HEK293 (cell line): ENCODE measurements at regions not wholly inside any gene's neighbourhood (a gene's known extent, or its start where the extent isn't known, plus 50 kb on each side); places are given as distances from the start of the nearest gene placed in this dataset.

Source experiments
- CTCF ChIA-PET: fragments of 350-600 bp; formaldehyde crosslinking; extraction: SDS; loops from one replicate; lab custom pipeline; 2021; ENCODE audit warnings: antibody characterized with exemption; lab: Yijun Ruan, JAX
- POLR2A ChIA-PET: fragments of 300-600 bp; formaldehyde crosslinking; extraction: SDS; loops from one replicate; lab custom pipeline; 2020; ENCODE audit warnings: antibody characterized with exemption, inconsistent platforms; lab: Yijun Ruan, JAX
- H3K27ac ChIP-seq: fragments of 200-500 bp; sonication (Bioruptor generic); 2 replicates; pipeline ENCODE4 v1.5.1; 2014; ENCODE audit warnings: low read depth, low read length, control low read depth, inconsistent platforms; ENCODE audit errors: extremely low read depth
- H3K36me3 ChIP-seq, 2 experiments: fragments of 200-500 bp in 1 of 2; sonication (Bioruptor generic) in 1 of 2; 1 replicate in 1 of 2; 2 replicates in 1 of 2; pipeline ENCODE4 v1.5.1; 2014 to 2017; ENCODE audit warnings: inconsistent platforms in 2 of 2, low read length in 2 of 2; ENCODE audit not compliant: control insufficient read depth in 2 of 2, insufficient read depth in 1 of 2
- H3K4me1 ChIP-seq: fragments of 200-500 bp; sonication (Bioruptor generic); 2 replicates; pipeline ENCODE4 v1.5.1; 2014; ENCODE audit warnings: mild to moderate bottlenecking, low read length, inconsistent platforms; ENCODE audit not compliant: control insufficient read depth, insufficient read depth
- H3K4me3 ChIP-seq: 2 replicates; pipeline ENCODE4 v1.5.1; 2011; ENCODE audit warnings: low read depth, mild to moderate bottlenecking, control low read depth, low read length, moderate library complexity
- H3K9me3 ChIP-seq: fragments of 200-500 bp; sonication (Bioruptor generic); 2 replicates; pipeline ENCODE4 v1.5.1; 2014; ENCODE audit warnings: low read depth, low read length, inconsistent platforms; ENCODE audit not compliant: control insufficient read depth, insufficient read depth
- ELK4 ChIP-seq: IDR thresholded peaks from 2 replicates; pipeline ENCODE4 v1.6.1; 2011; ENCODE audit warnings: mild to moderate bottlenecking, low read depth, low read length, borderline replicate concordance
- KLF10 ChIP-seq: fragments of 450-650 bp; IDR thresholded peaks from 2 replicates; pipeline ENCODE4 v1.5.1; 2018; ENCODE audit warnings: missing biosample characterization, mild to moderate bottlenecking, missing genetic modification characterization
- KLF9 ChIP-seq: fragments of 450-650 bp; formaldehyde crosslinking; IDR thresholded peaks from 2 replicates; pipeline ENCODE4 v1.5.1; 2016; ENCODE audit warnings: missing biosample characterization, missing genetic modification characterization, low read depth
- MYNN ChIP-seq: fragments of 450-650 bp; formaldehyde crosslinking; IDR thresholded peaks from 2 replicates; pipeline ENCODE4 v1.5.1; 2016; ENCODE audit warnings: missing biosample characterization, missing genetic modification characterization, borderline replicate concordance
- PRDM1 ChIP-seq: fragments of 450-650 bp; formaldehyde crosslinking; IDR thresholded peaks from 2 replicates; pipeline ENCODE4; 2016; ENCODE audit warnings: missing biosample characterization, missing genetic modification characterization
- PRDM10 ChIP-seq: fragments of 450-650 bp; formaldehyde crosslinking; IDR thresholded peaks from 2 replicates; pipeline ENCODE4 v1.5.1; 2016; ENCODE audit warnings: missing biosample characterization, missing genetic modification characterization
- SP3 ChIP-seq: fragments of 450-650 bp; formaldehyde crosslinking; IDR thresholded peaks from 2 replicates; pipeline ENCODE4 v1.5.1; 2016; ENCODE audit warnings: missing biosample characterization, missing genetic modification characterization
- ZBTB21 ChIP-seq: fragments of 450-650 bp; formaldehyde crosslinking; IDR thresholded peaks from 2 replicates; pipeline ENCODE4 v1.5.1; 2017; ENCODE audit warnings: missing biosample characterization, missing genetic modification characterization
- ZNF175 ChIP-seq: fragments of 450-650 bp; formaldehyde crosslinking; IDR thresholded peaks from 2 replicates; pipeline ENCODE4 v1.5.1; 2016; ENCODE audit warnings: missing biosample characterization, missing genetic modification characterization
- ZNF19 ChIP-seq: fragments of 450-650 bp; formaldehyde crosslinking; IDR thresholded peaks from 2 replicates; pipeline ENCODE4; 2016; ENCODE audit warnings: missing biosample characterization, missing genetic modification characterization, low read depth
- ZNF266 ChIP-seq: fragments of 450-650 bp; formaldehyde crosslinking; IDR thresholded peaks from 2 replicates; pipeline ENCODE4 v1.5.1; 2016; ENCODE audit warnings: missing biosample characterization, missing genetic modification characterization, low read depth
- ZNF362 ChIP-seq: fragments of 450-650 bp; formaldehyde crosslinking; IDR thresholded peaks from 2 replicates; pipeline ENCODE4 v1.5.1; 2016; ENCODE audit warnings: missing biosample characterization, missing genetic modification characterization
- ZNF426 ChIP-seq: fragments of 450-650 bp; formaldehyde crosslinking; IDR thresholded peaks from 2 replicates; pipeline ENCODE4 v1.5.1; 2017; ENCODE audit warnings: missing biosample characterization, missing genetic modification characterization, mild to moderate bottlenecking, inconsistent platforms, moderate library complexity
- ZNF510 ChIP-seq: fragments of 450-650 bp; formaldehyde crosslinking; IDR thresholded peaks from 2 replicates; pipeline ENCODE4 v1.5.1; 2018; ENCODE audit warnings: mild to moderate bottlenecking, missing genetic modification characterization, missing biosample characterization; ENCODE audit not compliant: insufficient replicate concordance
- ZNF549 ChIP-seq: fragments of 450-650 bp; IDR thresholded peaks from 2 replicates; pipeline ENCODE4 v1.5.1; 2018; ENCODE audit warnings: missing biosample characterization, missing genetic modification characterization, mild to moderate bottlenecking, inconsistent platforms, moderate library complexity
- ZNF571 ChIP-seq: fragments of 450-650 bp; formaldehyde crosslinking; IDR thresholded peaks from 2 replicates; pipeline ENCODE4 v1.5.0; 2017; ENCODE audit warnings: missing biosample characterization, missing genetic modification characterization
- ZNF585B ChIP-seq: fragments of 450-650 bp; formaldehyde crosslinking; IDR thresholded peaks from 2 replicates; pipeline ENCODE4 v1.5.1; 2016; ENCODE audit warnings: missing biosample characterization, missing genetic modification characterization
- ZNF610 ChIP-seq: fragments of 450-650 bp; formaldehyde crosslinking; IDR thresholded peaks from 2 replicates; pipeline ENCODE4 v1.5.1; 2016; ENCODE audit warnings: missing biosample characterization, missing genetic modification characterization, borderline replicate concordance
- ZSCAN18 ChIP-seq: fragments of 450-650 bp; formaldehyde crosslinking; IDR thresholded peaks from 2 replicates; pipeline ENCODE4 v1.5.1; 2016; ENCODE audit warnings: missing biosample characterization, missing genetic modification characterization
- ZSCAN30 ChIP-seq: fragments of 450-650 bp; IDR thresholded peaks from 2 replicates; pipeline ENCODE4 v1.5.1; 2018; ENCODE audit warnings: missing biosample characterization, mild to moderate bottlenecking, missing genetic modification characterization, moderate library complexity
- TF ChIP-seq, protein P1 (sequence below): fragments of 450-650 bp; formaldehyde crosslinking; IDR thresholded peaks from 2 replicates; pipeline ENCODE4 v1.5.1; 2016; ENCODE audit warnings: missing biosample characterization, missing genetic modification characterization

- ChIA-PET CTCF (no interaction called here), POLR2A (no interaction called here)
- no peaks in the 10 kb centered on the region for H3K36me3 ChIP-seq
- no peaks in the 10 kb centered on the region for H3K9me3 ChIP-seq
- no peak overlapping the region for H3K4me3 ChIP-seq
- no peaks in the 10 kb centered on the region for H3K4me1 ChIP-seq
- TF ChIP-seq ZSCAN18 (tag by site-specific recombination) (no peak), ZNF426 (no peak)
- no peak overlapping the region for H3K27ac ChIP-seq
These were observed 266.1 kb upstream of the MAP3K1 start for GRCh38 chr5:56549096-56549886.

- H3K4me1 ChIP-seq: no peaks in the 10 kb centered on the region
- no peak overlapping the region for H3K27ac ChIP-seq
- no peaks in the 10 kb centered on the region for H3K9me3 ChIP-seq
- ChIA-PET POLR2A (no interaction called here), CTCF (interaction anchor here (0.8 to 1.2 kb wide), 3 partner anchors 9 to 282 kb away, joined by 3 to 4 read pairs (median 3); no protein-coding TSS in a partner anchor)
- no peak overlapping the region for H3K4me3 ChIP-seq
- TF ChIP-seq ZNF571 (tag by site-specific recombination): no peak
- no peak for TF ChIP-seq ELK4
- no peak for TF ChIP-seq ZSCAN30 (tag by site-specific recombination)
- no peak for TF ChIP-seq KLF10
- TF ChIP-seq ZNF19 (tag by site-specific recombination): no peak
- no peak for TF ChIP-seq ZBTB21 (tag by site-specific recombination)
- TF ChIP-seq, protein P1, sequence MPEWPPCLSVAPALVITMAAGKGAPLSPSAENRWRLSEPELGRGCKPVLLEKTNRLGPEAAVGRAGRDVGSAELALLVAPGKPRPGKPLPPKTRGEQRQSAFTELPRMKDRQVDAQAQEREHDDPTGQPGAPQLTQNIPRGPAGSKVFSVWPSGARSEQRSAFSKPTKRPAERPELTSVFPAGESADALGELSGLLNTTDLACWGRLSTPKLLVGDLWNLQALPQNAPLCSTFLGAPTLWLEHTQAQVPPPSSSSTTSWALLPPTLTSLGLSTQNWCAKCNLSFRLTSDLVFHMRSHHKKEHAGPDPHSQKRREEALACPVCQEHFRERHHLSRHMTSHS: no peak
- H3K36me3 ChIP-seq: no peaks in the 10 kb centered on the region
These were observed 270.3 kb upstream of the MAP3K1 start for GRCh38 chr5:56545016-56545415.

DNA sequence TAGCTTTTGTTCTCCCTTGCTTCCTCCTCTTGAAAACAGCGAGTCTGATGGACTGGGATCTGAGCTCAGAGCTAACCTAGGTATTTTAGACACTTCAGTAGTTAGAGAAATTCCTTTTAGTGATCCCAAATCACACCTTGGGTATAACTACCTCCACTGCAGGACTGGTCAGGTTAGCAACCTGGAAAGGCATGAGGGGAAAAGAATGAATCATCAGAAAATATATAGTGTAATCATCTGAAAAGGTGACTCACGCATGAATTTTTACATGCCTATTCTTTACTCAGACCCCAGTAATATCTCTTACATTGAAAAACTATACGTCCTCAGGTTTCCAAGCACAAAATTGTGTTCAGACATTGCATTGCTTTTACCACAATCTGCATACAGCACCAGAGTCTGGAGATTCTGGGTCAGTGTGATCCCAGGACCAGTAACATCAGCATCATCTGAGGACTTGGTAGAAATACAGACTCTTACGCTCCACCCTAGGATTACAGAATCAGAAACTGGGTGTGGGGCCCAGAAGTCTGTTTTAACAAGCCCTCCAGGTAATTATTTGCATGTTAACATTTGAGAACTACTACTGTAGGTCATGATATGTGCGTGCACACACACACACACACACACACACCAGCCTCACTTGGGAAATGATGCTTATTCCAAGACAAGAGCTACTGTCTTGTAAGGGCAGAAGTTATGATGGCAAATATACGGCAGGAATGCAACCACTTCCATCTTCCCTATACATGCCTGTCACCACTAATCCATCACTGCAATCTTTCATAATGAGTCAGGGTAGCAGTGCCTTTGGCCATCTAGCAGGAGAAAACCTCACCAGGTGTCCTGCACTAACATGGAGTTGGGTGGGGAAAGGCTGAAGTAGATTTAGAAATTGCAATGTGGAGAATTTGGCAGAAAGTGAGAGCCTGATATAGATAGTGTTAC, 271.6 kb upstream of the MAP3K1 start:
- H3K36me3 ChIP-seq: no peaks in the 10 kb centered on the region
- ChIA-PET POLR2A (no interaction called here), CTCF (interaction anchor here (0.5 to 1.1 kb wide), 4 partner anchors 32 to 356 kb away, joined by 3 read pairs; no protein-coding TSS in a partner anchor)
- no peak overlapping the region for H3K4me3 ChIP-seq
- H3K9me3 ChIP-seq: no peaks in the 10 kb centered on the region
- H3K4me1 ChIP-seq: no peaks in the 10 kb centered on the region
- H3K27ac ChIP-seq: no peak overlapping the region
- TF ChIP-seq MYNN (tag by site-specific recombination) (no peak), ZNF266 (tag by site-specific recombination) (no peak), SP3 (tag by site-specific recombination) (no peak), ZNF585B (no peak), PRDM10 (tag by site-specific recombination) (no peak), ZNF549 (tag by site-specific recombination) (no peak), ZNF362 (tag by site-specific recombination) (no peak), PRDM1 (no peak), ZNF610 (tag by site-specific recombination) (no peak), KLF9 (no peak), ZNF175 (tag by site-specific recombination) (no peak), ZNF510 (no peak)
